T-helper 17 cell (primary cell): ENCODE measurements at regions not wholly inside any gene's neighbourhood (a gene's known extent, or its start where the extent isn't known, plus 50 kb on each side); places are given as distances from the start of the nearest gene placed in this dataset.
"Not testable (repeated sequence)": the region's sequence is repeated elsewhere in the genome, so short reads cannot be mapped to it uniquely, and the experiment has no call there.

Source experiments
- ATAC-seq: fragments of 150-1000 bp; cut with Tn5 transposase; 2 replicates; pipeline ENCODE4 v1.10.0; 2021; ENCODE audit warnings: mild to moderate bottlenecking, moderate library complexity
- DNase-seq, 3 donors: peaks; one replicate each; pipeline versions ENCODE4 v3.0.0 to v3.0.0-alpha.2; 2020 to 2021
- H3K9me3 ChIP-seq: one replicate; pipeline ENCODE4 v1.7.0; 2013; ENCODE audit warnings: low read length, mild to moderate bottlenecking; ENCODE audit not compliant: control insufficient read depth, poor library complexity, severe bottlenecking
- H3K27ac Mint-ChIP-seq: one replicate; pipeline ENCODE4 v1.8.0; 2022; ENCODE audit warnings: mild to moderate bottlenecking, moderate library complexity, mixed read lengths
- H3K27me3 Mint-ChIP-seq: one replicate; pipeline ENCODE4 v1.8.0; 2022; ENCODE audit warnings: mixed read lengths
- H3K36me3 Mint-ChIP-seq: one replicate; pipeline ENCODE4 v1.8.0; 2022; ENCODE audit warnings: low read depth, mixed read lengths
- H3K4me1 Mint-ChIP-seq: one replicate; pipeline ENCODE4 v1.8.0; 2022; ENCODE audit warnings: mild to moderate bottlenecking, mixed read lengths
- H3K4me3 Mint-ChIP-seq: one replicate; pipeline ENCODE4 v1.8.0; 2022; ENCODE audit warnings: mild to moderate bottlenecking, moderate library complexity, mixed read lengths

GRCh38 chr6:85892346-85892745, 249.7 kb upstream of the SYNCRIP start:
- no peak for ATAC-seq
- H3K9me3 ChIP-seq, result no peaks in the 10 kb centered on the region
- no peak for DNase-seq
- Mint-ChIP-seq H3K36me3 (no peaks in the 10 kb centered on the region), H3K4me3 (no peak overlapping the region), H3K4me1 (no peaks in the 10 kb centered on the region), H3K27me3 (no peaks in the 10 kb centered on the region), H3K27ac (no peak overlapping the region)

- no peak for DNase-seq
- ATAC-seq, result no peak
- Mint-ChIP-seq H3K27me3 (peaks cover 3% of the 10 kb centered on the region), H3K36me3 (no peaks in the 10 kb centered on the region), H3K4me3 (no peak overlapping the region), H3K4me1 (no peaks in the 10 kb centered on the region), H3K27ac (no peak overlapping the region)
- no peaks in the 10 kb centered on the region for H3K9me3 ChIP-seq
Measured at GRCh38 chr6:85887461-85887860, 244.8 kb upstream of the SYNCRIP start.

- ATAC-seq (no peak), DNase-seq (no peak)
- Mint-ChIP-seq H3K36me3 (no peaks in the 10 kb centered on the region), H3K27ac (no peak overlapping the region), H3K4me3 (no peak overlapping the region), H3K27me3 (peaks cover 4% of the 10 kb centered on the region), H3K4me1 (peaks cover 2% of the 10 kb centered on the region)
- no peaks in the 10 kb centered on the region for H3K9me3 ChIP-seq
Measured at GRCh38 chr6:85868685-85869084, 226.0 kb upstream of the SYNCRIP start.

- no peaks in the 10 kb centered on the region for H3K9me3 ChIP-seq
- Mint-ChIP-seq H3K36me3 (no peaks in the 10 kb centered on the region), H3K27ac (no peak overlapping the region), H3K4me3 (no peak overlapping the region), H3K4me1 (peaks cover 2% of the 10 kb centered on the region), H3K27me3 (peaks cover 11% of the 10 kb centered on the region)
- DNase-seq (no peak), ATAC-seq (no peak)
Measured at GRCh38 chr6:85867595-85867994, 224.9 kb upstream of the SYNCRIP start.

GRCh38 chr6:85866758-85867401, 224.2 kb upstream of the SYNCRIP start:
- H3K4me3 Mint-ChIP-seq, result no peak overlapping the region
- peaks cover 11% of the 10 kb centered on the region for H3K27me3 Mint-ChIP-seq
- no peak overlapping the region for H3K27ac Mint-ChIP-seq
- peaks cover 2% of the 10 kb centered on the region for H3K4me1 Mint-ChIP-seq
- ATAC-seq (no peak), DNase-seq (no peak)
- no peaks in the 10 kb centered on the region for H3K9me3 ChIP-seq
- H3K36me3 Mint-ChIP-seq, result no peaks in the 10 kb centered on the region

GRCh38 chr6:85866370-85866730, 223.7 kb upstream of the SYNCRIP start:
- Mint-ChIP-seq H3K27me3 (peaks cover 11% of the 10 kb centered on the region), H3K4me1 (peaks cover 2% of the 10 kb centered on the region), H3K4me3 (no peak overlapping the region), H3K36me3 (no peaks in the 10 kb centered on the region), H3K27ac (no peak overlapping the region)
- no peaks in the 10 kb centered on the region for H3K9me3 ChIP-seq
- DNase-seq (no peak), ATAC-seq (no peak)

- no peak overlapping the region for H3K4me3 Mint-ChIP-seq
- no peak for ATAC-seq
Measured at GRCh38 chr6:85865420-85866369, 223.0 kb upstream of the SYNCRIP start.

GRCh38 chr6:85864453-85865401, 222.0 kb upstream of the SYNCRIP start:
- H3K4me3 Mint-ChIP-seq, result no peak overlapping the region
- no peak overlapping the region for H3K27ac Mint-ChIP-seq
- H3K27me3 Mint-ChIP-seq, result peaks cover 11% of the 10 kb centered on the region
- no peaks in the 10 kb centered on the region for H3K9me3 ChIP-seq
- peaks cover 2% of the 10 kb centered on the region for H3K4me1 Mint-ChIP-seq
- H3K36me3 Mint-ChIP-seq, result no peaks in the 10 kb centered on the region
- ATAC-seq (no peak), DNase-seq (no peak)

More at GRCh38 chr6:85865420-85866369, 223.0 kb upstream of the SYNCRIP start:
- peaks cover 2% of the 10 kb centered on the region for H3K4me1 Mint-ChIP-seq
- no peaks in the 10 kb centered on the region for H3K9me3 ChIP-seq
- H3K27ac Mint-ChIP-seq, result no peak overlapping the region
- DNase-seq, result no peak
- H3K36me3 Mint-ChIP-seq, result no peaks in the 10 kb centered on the region
- peaks cover 11% of the 10 kb centered on the region for H3K27me3 Mint-ChIP-seq

GRCh38 chr6:85856235-85856634, 213.5 kb upstream of the SYNCRIP start:
- no peaks in the 10 kb centered on the region for H3K36me3 Mint-ChIP-seq
- no peak for ATAC-seq
- H3K27me3 Mint-ChIP-seq, result no peaks in the 10 kb centered on the region
- H3K9me3 ChIP-seq, result no peaks in the 10 kb centered on the region
- H3K27ac Mint-ChIP-seq, result no peak overlapping the region
- no peak for DNase-seq
- H3K4me3 Mint-ChIP-seq, result no peak overlapping the region
- H3K4me1 Mint-ChIP-seq, result no peaks in the 10 kb centered on the region

GRCh38 chr6:85838351-85839119, 195.8 kb upstream of the SYNCRIP start:
- not testable (repeated sequence) for H3K4me1 Mint-ChIP-seq, H3K27me3 Mint-ChIP-seq, ATAC-seq, H3K9me3 ChIP-seq, DNase-seq, H3K4me3 Mint-ChIP-seq, H3K27ac Mint-ChIP-seq, H3K36me3 Mint-ChIP-seq

- no peaks in the 10 kb centered on the region for H3K27me3 Mint-ChIP-seq
- no peaks in the 10 kb centered on the region for H3K4me1 Mint-ChIP-seq
- H3K27ac Mint-ChIP-seq, result no peak overlapping the region
- no peak overlapping the region for H3K4me3 Mint-ChIP-seq
- DNase-seq (no peak), ATAC-seq (no peak)
- peaks cover 4% of the 10 kb centered on the region for H3K9me3 ChIP-seq
- no peaks in the 10 kb centered on the region for H3K36me3 Mint-ChIP-seq
Measured at GRCh38 chr6:85828973-85829372, 186.3 kb upstream of the SYNCRIP start.

GRCh38 chr6:85826997-85827396, 184.3 kb upstream of the SYNCRIP start:
- Mint-ChIP-seq H3K4me1 (no peaks in the 10 kb centered on the region), H3K27ac (no peak overlapping the region), H3K4me3 (no peak overlapping the region), H3K27me3 (no peaks in the 10 kb centered on the region), H3K36me3 (no peaks in the 10 kb centered on the region)
- ATAC-seq (no peak), DNase-seq (no peak)
- peaks cover 4% of the 10 kb centered on the region for H3K9me3 ChIP-seq
